ENCODE measurements at regions not wholly inside any gene's neighbourhood (a gene's known extent, or its start where the extent isn't known, plus 50 kb on each side); places are given as distances from the start of the nearest gene placed in this dataset.

DNA sequence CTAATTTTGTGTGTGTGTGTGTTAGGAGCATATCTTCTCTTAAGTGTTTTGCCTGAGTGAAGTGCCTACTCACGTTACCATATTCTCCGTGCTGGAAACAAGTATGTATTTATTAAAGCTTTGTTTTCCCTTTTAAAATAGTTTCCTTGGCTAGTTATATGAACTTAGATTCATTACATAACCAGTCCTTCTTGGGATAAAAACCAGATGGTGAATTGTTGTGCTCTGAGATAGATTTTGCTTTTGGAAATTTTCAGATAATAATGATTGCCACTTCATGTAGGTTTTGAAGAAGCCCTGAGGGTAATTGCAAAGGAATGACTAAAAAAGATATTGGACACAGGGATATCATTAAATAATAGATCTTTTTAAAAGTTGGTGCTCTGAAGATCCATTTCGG, 390.2 kb upstream of the SGO1 start:
- TF ChIP-seq, protein P1, sequence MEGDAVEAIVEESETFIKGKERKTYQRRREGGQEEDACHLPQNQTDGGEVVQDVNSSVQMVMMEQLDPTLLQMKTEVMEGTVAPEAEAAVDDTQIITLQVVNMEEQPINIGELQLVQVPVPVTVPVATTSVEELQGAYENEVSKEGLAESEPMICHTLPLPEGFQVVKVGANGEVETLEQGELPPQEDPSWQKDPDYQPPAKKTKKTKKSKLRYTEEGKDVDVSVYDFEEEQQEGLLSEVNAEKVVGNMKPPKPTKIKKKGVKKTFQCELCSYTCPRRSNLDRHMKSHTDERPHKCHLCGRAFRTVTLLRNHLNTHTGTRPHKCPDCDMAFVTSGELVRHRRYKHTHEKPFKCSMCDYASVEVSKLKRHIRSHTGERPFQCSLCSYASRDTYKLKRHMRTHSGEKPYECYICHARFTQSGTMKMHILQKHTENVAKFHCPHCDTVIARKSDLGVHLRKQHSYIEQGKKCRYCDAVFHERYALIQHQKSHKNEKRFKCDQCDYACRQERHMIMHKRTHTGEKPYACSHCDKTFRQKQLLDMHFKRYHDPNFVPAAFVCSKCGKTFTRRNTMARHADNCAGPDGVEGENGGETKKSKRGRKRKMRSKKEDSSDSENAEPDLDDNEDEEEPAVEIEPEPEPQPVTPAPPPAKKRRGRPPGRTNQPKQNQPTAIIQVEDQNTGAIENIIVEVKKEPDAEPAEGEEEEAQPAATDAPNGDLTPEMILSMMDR (IDR thresholded peaks at IDR 0.05), result no peak
- TF ChIP-seq CBX2 (IDR thresholded peaks at IDR 0.05; ENCODE audit: borderline replicate concordance, low read depth) (no peak), POLR2A (IDR thresholded peaks at IDR 0.05; ENCODE audit: low read length) (no peak)
- TF ChIP-seq, protein P2, sequence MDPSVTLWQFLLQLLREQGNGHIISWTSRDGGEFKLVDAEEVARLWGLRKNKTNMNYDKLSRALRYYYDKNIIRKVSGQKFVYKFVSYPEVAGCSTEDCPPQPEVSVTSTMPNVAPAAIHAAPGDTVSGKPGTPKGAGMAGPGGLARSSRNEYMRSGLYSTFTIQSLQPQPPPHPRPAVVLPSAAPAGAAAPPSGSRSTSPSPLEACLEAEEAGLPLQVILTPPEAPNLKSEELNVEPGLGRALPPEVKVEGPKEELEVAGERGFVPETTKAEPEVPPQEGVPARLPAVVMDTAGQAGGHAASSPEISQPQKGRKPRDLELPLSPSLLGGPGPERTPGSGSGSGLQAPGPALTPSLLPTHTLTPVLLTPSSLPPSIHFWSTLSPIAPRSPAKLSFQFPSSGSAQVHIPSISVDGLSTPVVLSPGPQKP (IDR thresholded peaks at IDR 0.05; ENCODE audit: low read depth, low read length), result no peak

Data from A549 (cell line).